H54 (cell line): ENCODE measurements at regions not wholly inside any gene's neighbourhood (a gene's known extent, or its start where the extent isn't known, plus 50 kb on each side); places are given as distances from the start of the nearest gene placed in this dataset.

Experiments
- DNase-seq: peaks from one replicate; pipeline ENCODE4 v3.0.0; 2011; ENCODE audit warnings: low spot score, mixed read lengths; ENCODE audit not compliant: insufficient read length
- FAIRE-seq: peaks from 3 replicates; lab custom pipeline; 2011; peaks lifted over from hg19 to GRCh38; lab: Jason Lieb, UNC
- POLR2A ChIP-seq: IDR thresholded peaks from 2 replicates; pipeline ENCODE4 v1.6.1; 2011; ENCODE audit warnings: low read depth, mild to moderate bottlenecking, low read length

DNA sequence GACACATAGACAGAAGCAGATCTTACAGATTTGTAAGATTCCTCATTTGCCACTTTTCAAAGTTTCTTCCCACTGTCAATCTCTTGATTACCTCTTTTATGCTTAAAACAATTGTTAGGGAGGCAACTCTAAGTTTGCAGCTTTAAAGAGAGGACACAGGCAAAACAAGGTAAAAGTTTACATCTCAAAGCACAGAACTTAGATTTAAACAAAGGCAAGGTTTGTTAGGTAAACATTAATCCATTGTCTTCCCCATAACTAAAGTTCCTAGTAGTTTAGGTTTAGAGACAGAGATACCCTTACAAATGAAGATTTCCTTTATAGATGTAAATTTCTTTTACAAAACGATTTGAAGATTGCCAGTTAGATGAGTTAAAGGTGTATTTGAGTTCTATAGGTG is 176.9 kb downstream of the AASDH start:
- DNase-seq (no peak), FAIRE-seq (no peak)
- no peak for TF ChIP-seq POLR2A

GRCh38 chr4:56209767-56210166 is 177.5 kb downstream of the AASDH start:
- TF ChIP-seq POLR2A, result no peak
- no peak for FAIRE-seq
- no peak for DNase-seq

- no peak for FAIRE-seq
- TF ChIP-seq POLR2A, result no peak
- no peak for DNase-seq
Measured at GRCh38 chr4:56208103-56208502, 179.2 kb downstream of the AASDH start.

GRCh38 chr4:56206258-56206657 is 181.0 kb downstream of the AASDH start:
- TF ChIP-seq POLR2A, result no peak
- no peak for DNase-seq
- no peak for FAIRE-seq

DNA sequence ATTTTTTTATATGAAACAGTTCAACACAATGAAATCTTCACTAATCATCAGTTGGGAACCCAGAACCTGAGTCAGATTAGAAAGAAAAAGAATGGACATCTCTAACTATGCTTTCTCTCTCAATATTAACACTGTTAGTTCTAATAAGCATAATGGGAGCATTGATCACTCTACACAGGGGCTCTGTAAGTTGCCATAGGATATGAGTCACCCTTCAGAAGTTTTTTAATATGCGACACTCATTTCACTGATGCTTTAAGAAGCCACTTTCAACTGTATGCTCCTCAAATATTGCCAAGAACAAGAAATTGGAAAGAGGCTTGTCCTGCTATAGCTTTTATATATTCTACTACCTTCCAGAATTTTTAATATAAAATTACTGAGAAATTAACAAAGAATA is 187.0 kb downstream of the AASDH start:
- DNase-seq (no peak), FAIRE-seq (peak; percentile 20)
- no peak for TF ChIP-seq POLR2A

- no peak for TF ChIP-seq POLR2A
- FAIRE-seq, result no peak
Measured at GRCh38 chr4:56198265-56198664, 189.0 kb downstream of the AASDH start.

GRCh38 chr4:56197387-56197786 is 189.9 kb downstream of the AASDH start:
- DNase-seq (peak; percentile 6), FAIRE-seq (peak; percentile 81)
- TF ChIP-seq POLR2A, result no peak

More at GRCh38 chr4:56198265-56198664, 189.0 kb downstream of the AASDH start:
- DNase-seq, result no peak

- DNase-seq, result no peak
- FAIRE-seq, result no peak
- TF ChIP-seq POLR2A, result no peak
Measured at GRCh38 chr4:56195025-56195424, 192.3 kb downstream of the AASDH start.

DNA sequence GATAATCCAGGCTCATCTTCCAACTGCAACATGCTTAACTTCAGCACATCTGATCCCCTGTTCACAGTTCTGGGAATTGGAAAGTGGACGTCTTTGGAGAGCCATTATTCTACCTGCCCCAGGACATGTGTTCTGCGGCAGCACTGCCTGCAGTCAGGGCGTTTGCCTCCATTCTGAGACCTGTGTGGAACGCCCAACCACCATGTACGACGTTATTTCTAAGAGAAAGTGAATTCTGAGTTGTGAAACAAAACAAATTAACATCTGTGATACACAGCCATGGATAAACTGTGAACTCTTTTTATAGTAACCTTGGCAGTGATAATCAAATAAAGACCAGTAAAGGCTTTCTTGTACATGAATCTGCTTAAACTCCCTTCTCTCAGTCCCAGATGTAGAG is 195.8 kb downstream of the AASDH start:
- DNase-seq, result no peak
- TF ChIP-seq POLR2A, result no peak
- FAIRE-seq, result no peak

DNA sequence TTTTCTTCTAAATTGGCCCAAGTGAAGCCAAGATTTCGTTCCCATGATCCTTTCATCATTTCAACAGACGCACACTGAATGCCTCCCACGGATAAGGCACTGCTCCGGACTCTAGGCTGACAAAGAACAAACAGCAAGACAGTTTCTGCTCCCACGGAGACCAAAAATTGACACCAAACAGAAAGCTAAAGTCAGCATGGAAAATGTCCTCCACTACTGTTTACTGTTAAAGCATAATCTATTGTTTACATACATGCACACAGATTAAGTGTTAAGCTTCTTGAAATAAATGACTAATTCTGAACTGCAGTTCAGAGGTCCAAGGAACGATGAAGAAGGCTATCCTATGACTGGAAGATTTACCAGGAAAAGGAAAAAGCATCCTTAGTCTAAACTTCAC is 199.6 kb downstream of the AASDH start:
- no peak for FAIRE-seq
- no peak for DNase-seq
- no peak for TF ChIP-seq POLR2A

GRCh38 chr4:56186808-56187523 is 200.3 kb downstream of the AASDH start:
- FAIRE-seq (no peak), DNase-seq (no peak)
- TF ChIP-seq POLR2A, result no peak

- TF ChIP-seq POLR2A, result no peak
- FAIRE-seq, result no peak
- no peak for DNase-seq
Measured at GRCh38 chr4:56185901-56186300, 201.4 kb downstream of the AASDH start.

DNA sequence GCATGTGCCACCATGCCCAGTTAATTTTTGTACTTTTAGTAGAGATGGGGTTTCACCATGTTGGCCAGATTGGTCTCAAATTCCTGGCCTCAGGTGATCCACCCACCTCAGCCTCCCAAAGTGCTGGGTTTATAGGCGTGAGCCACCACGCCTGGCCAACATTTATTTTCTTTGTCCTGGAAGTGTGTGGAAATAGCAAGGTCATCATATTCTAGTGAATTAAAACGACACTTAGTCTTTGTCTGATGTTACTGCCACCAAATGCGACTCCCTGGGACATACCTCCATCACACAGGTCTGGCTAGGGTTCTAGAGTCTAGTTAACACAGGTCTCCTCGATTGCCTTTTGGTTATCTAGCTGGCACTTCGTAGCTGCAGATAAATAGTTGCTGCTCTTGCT is 203.1 kb downstream of the AASDH start:
- DNase-seq (no peak), FAIRE-seq (no peak)
- no peak for TF ChIP-seq POLR2A

GRCh38 chr4:56183344-56183959 is 203.8 kb downstream of the AASDH start:
- no peak for FAIRE-seq
- no peak for DNase-seq
- TF ChIP-seq POLR2A, result no peak

- DNase-seq, result no peak
- TF ChIP-seq POLR2A, result no peak
- FAIRE-seq, result no peak
Measured at GRCh38 chr4:56182356-56182755, 204.9 kb downstream of the AASDH start.
